IPS-NIHi7 (cell line): ENCODE measurements at regions not wholly inside any gene's neighbourhood (a gene's known extent, or its start where the extent isn't known, plus 50 kb on each side); places are given as distances from the start of the nearest gene placed in this dataset.
A peak's percentile ranks its signal among the peaks of the same experiment; 100 is the strongest.

Experiments
- DNase-seq: peaks from one replicate; pipeline ENCODE4 v3.0.0; 2012; ENCODE audit warnings: mixed read lengths; ENCODE audit errors: extremely low spot score

DNA sequence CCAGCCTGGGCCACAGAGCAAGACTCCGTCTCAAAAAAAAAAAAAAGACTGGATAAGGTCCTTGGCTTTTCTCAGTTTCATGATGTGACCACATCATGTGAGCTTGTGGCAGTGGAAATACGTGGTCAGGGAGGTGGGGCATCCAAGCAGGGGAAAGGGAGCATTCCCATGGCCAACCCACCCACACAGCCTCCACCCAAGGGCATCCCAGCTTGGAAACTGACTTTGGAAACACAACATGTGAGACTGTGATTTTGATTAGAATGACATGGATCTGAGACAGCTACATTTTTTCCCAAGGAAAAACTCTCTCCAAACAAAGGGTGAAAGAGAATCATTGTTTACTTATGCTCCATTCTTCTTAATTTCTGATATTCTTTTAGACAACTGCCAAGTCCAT is 405.0 kb upstream of the ZNF507 start:
- DNase-seq: no peak

GRCh38 chr19:31943191-31943661 is 402.2 kb upstream of the ZNF507 start:
- DNase-seq: peak; percentile 31

GRCh38 chr19:31943778-31944177 is 401.6 kb upstream of the ZNF507 start:
- DNase-seq: no peak

- DNase-seq: peak; percentile 1
These were observed 401.1 kb upstream of the ZNF507 start for GRCh38 chr19:31944326-31944725.

DNA sequence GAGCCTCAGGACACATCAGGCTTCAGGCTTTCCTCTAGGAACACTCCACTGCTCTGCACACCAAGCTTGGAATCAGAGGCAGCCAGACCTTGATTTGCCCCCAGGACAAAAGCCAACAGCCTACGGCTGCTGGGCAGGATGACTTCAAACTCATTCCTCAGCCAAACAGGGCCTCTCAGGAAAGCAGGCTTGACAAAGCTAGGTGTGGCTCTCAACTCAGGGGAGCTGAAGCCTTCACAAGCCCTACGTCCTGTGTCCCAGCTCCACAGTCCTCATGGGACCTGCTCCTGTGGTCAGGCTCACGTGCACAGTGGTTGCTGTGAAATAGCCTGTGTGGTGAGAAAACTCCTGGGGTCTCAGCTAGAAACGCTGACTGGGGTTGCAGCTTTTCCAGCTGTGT is 398.9 kb upstream of the ZNF507 start:
- DNase-seq: no peak

- no peak for DNase-seq
These were observed 397.8 kb upstream of the ZNF507 start for GRCh38 chr19:31947436-31948115.

- no peak for DNase-seq
These were observed 392.7 kb upstream of the ZNF507 start for GRCh38 chr19:31952693-31953092.

DNA sequence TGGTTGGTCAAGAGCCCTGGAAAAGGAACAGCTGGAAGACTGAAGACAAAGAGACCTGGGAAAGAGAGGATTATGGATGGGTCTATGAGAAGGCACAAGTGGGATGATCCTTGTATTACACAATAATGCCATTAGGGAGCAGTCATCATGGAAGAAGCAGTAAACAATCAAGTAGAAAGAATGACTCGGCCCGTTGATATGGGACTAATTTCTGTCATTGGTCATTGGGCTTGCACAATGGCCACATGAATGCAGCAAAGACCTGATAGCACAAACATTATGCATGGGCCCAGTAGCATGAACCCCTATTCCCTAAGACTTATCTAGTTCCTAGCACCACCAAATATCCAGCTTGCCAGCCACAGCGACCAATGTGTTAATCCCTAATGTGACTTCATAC is 390.3 kb upstream of the ZNF507 start:
- no peak for DNase-seq

GRCh38 chr19:31955884-31956283 is 389.5 kb upstream of the ZNF507 start:
- no peak for DNase-seq

- no peak for DNase-seq
These were observed 388.5 kb upstream of the ZNF507 start for GRCh38 chr19:31956771-31957392.

DNA sequence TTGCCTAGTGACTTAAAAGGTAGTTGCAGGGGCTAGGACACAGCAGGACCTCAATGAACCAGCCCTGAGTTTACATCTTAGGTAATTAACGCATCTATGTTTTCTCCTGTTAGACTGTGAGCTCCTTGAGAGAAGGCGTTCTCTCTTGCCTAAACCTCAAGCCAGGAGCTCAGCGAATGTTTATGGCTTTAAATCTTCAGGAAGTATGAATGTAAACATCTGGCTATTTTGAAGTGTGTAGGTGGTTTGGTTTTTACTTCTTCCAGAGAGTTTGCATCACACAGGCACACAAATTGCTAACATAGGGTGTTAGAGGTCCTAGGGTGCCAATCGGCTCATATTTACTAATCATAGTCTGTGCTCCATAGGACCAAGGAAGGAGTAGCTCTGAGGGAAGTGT is 387.7 kb upstream of the ZNF507 start:
- DNase-seq: no peak

- DNase-seq: no peak
These were observed 385.8 kb upstream of the ZNF507 start for GRCh38 chr19:31959527-31960018.

GRCh38 chr19:31960474-31960873 is 384.9 kb upstream of the ZNF507 start:
- DNase-seq: no peak

GRCh38 chr19:31961191-31961590 is 384.2 kb upstream of the ZNF507 start:
- DNase-seq: no peak

DNA sequence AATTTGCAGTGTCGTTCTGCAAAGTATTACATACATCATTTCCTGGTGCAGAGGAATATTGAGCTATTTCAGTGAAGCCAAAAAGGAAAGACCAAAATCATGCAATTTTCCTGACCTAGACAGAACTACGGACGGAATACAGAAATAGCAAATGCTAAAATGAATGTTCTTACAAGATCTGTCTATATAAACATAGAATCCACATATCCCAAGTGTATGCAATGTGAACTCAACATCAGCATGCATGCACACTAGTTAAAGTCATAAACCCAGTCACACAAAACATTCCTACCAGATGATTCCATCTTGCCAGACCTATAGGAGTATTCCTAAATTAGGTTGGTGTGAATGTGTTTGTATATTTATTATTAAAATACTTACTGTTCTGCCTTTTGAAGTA is 383.7 kb upstream of the ZNF507 start:
- no peak for DNase-seq

DNA sequence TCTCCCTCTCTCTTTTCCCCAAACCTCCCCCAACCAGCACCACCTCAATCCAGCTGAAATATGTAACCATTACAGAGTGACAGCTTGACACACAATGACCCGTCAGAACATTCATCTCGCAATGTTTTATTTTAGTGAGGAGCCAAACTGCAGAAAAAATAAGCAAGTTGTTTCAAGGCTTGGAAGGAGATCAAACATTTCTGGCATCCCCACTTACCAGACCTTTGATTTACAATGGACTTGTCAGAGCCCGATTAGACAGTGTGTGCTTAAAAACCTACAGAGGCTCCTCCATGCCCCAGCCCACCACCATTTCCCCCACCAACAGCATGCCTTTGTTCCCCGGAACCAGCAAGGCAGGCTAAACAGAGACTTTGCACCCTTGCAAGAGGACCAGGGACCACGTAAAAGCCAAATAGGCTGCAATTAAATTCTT is 382.8 kb upstream of the ZNF507 start:
- no peak for DNase-seq

DNA sequence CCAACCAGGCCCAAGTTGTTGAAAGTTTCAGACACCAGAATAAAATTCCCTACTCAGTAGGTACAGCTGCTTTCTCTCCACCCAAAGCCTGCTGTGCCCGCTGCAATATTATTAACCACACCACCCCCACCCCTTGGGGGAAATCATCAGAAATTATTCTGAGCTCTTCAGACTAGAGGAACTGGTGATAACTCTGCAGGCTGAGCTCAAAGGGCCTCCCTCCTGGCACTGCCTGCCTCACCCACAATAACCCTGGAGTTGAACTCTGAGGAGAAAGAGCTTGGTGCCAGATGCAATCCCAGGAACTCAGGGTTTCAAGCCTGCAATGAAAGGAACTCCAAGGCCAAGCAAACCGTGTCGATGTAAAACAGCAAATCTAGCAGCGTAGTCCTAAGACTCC is 381.7 kb upstream of the ZNF507 start:
- DNase-seq: no peak

DNA sequence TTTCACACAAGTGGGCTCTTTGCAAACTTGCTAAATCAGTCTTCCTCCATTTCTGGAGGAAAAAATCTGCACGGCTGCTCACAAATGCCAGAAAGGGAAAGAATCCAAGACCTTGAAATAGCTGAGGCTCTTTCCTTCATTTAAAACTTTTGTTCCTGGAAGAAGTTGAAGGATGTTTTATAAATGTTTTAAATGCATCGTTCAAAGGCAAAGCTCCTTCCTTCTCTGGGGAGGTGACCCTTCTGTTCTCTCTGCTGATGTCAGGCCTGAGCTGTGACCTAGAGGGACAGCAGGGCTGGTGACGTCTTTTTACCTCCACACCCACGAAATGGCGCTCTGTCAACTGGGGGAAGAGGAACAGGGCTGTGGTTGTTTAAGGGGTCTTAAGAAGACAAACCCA is 376.4 kb upstream of the ZNF507 start:
- DNase-seq: no peak

GRCh38 chr19:31970027-31970461 is 375.4 kb upstream of the ZNF507 start:
- DNase-seq: no peak

DNA sequence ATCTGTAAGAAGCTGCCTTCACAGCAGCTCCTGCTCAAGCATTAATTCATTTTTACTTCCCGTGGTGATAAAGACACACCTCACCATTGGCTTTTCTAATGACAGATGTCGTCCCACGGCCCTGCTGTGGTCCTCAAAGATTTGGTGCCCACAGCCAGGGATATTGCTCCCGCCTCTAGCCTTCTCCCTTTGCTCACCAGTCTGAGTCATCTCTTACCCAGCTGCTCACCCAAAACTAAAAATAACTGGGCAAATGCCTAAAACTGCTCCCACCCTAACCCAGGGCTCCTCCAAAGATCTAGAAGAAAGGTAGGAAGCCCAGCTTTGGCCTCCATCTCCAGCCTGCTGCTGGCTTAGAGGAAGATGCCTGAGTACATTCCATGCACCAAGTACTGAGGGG is 371.1 kb upstream of the ZNF507 start:
- no peak for DNase-seq

GRCh38 chr19:31974941-31975340 is 370.5 kb upstream of the ZNF507 start:
- DNase-seq: no peak

DNA sequence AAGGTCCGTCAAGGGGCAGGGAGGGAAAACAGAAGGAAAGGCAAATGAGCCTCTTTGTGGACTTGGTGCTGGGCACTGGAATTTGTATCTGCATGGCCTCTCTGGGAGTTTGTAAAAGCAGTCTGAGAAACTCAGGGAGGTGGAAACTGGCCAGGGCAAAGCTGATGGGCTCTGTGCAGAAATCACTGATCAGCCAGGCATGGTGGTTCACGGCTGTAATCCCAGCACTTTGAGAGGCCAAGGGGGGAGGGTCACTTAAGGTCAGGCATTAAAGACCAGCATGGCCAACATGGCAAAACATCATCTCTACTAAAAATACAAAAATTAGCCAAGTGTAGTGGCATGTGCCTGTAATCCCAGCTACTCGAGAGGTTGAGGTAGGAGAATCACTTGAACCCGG is 369.9 kb upstream of the ZNF507 start:
- DNase-seq: no peak

- DNase-seq: no peak
These were observed 368.5 kb upstream of the ZNF507 start for GRCh38 chr19:31976775-31977536.
